ENCODE measurements at regions not wholly inside any gene's neighbourhood (a gene's known extent, or its start where the extent isn't known, plus 50 kb on each side); places are given as distances from the start of the nearest gene placed in this dataset.

DNA sequence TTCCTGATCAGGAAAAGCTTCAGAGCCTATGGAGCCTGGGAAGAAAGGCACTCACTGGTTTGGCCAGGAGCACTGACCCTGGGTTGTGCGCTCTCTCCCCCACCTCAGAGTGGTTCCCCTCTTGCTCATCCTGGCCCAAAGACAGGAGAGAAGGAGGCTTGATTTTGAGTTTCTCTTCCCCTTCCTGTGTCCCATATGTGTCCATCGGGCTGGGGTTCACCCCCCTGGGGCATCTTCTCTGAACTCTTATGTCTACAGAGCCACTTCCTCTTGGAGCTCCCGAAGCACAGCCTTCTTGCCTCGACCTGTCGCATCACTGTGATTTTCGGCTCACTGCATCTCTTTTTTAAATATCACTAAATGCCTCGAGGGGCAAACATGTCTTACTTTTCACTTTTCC is 692.3 kb downstream of the RNF144A start (continued):
- TF ChIP-seq ZBTB17 (tag by site-specific recombination; IDR thresholded peaks at IDR 0.05) (no peak), ZNF146 (tag by site-specific recombination; IDR thresholded peaks at IDR 0.05) (no peak), ZNF366 (tag by site-specific recombination; conservative IDR thresholded peaks at IDR 0.05) (no peak), ZFP69B (tag by site-specific recombination; IDR thresholded peaks at IDR 0.05) (no peak), ZIC2 (tag by site-specific recombination; IDR thresholded peaks at IDR 0.05) (no peak)

DNA sequence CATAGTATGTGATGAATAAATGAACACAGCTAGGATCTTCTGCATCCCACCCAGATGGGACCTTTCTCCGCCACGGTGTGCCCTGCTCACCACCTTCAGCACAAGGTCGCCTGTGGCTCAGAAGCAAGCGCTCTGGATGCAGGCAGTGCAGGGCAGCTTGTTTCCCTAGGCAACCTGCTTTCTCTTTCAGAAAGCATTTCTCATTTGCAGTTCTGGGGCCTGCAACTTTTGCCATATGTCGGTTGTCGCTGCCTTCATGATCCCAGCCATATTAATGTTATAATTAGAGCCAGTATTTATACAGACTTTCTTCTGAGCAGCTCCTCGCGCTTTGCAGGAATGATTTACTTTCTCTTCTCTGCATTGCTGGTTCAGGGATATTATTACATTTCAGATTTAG is 692.8 kb downstream of the RNF144A start:
- ChIA-PET CTCF (no interaction called here), POLR2A (no interaction called here)
- H3K36me3 ChIP-seq (ENCODE audit: control insufficient read depth in 2 of 2, insufficient read depth in 1 of 2, low read length in 2 of 2) = no peaks in the 10 kb centered on the region
- no peak for TF ChIP-seq HOXD13 (CRISPR knock-in tag; IDR thresholded peaks at IDR 0.05; ENCODE audit: borderline replicate concordance)
- TF ChIP-seq, protein P1, sequence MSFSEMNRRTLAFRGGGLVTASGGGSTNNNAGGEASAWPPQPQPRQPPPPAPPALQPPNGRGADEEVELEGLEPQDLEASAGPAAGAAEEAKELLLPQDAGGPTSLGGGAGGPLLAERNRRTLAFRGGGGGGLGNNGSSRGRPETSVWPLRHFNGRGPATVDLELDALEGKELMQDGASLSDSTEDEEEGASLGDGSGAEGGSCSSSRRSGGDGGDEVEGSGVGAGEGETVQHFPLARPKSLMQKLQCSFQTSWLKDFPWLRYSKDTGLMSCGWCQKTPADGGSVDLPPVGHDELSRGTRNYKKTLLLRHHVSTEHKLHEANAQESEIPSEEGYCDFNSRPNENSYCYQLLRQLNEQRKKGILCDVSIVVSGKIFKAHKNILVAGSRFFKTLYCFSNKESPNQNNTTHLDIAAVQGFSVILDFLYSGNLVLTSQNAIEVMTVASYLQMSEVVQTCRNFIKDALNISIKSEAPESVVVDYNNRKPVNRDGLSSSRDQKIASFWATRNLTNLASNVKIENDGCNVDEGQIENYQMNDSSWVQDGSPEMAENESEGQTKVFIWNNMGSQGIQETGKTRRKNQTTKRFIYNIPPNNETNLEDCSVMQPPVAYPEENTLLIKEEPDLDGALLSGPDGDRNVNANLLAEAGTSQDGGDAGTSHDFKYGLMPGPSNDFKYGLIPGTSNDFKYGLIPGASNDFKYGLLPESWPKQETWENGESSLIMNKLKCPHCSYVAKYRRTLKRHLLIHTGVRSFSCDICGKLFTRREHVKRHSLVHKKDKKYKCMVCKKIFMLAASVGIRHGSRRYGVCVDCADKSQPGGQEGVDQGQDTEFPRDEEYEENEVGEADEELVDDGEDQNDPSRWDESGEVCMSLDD (tag by site-specific recombination; IDR thresholded peaks at IDR 0.05) = no peak
- no peak for TF ChIP-seq PRDM6 (tag by site-specific recombination; IDR thresholded peaks at IDR 0.05)
- no peak for TF ChIP-seq RBAK (tag by site-specific recombination; IDR thresholded peaks at IDR 0.05)
- H3K4me1 ChIP-seq (ENCODE audit: control insufficient read depth, insufficient read depth, low read length) = no peaks in the 10 kb centered on the region
- H3K9me3 ChIP-seq (ENCODE audit: control insufficient read depth, insufficient read depth, low read depth, low read length) = no peaks in the 10 kb centered on the region
- no peak overlapping the region for H3K27ac ChIP-seq (ENCODE audit: extremely low read depth, low read depth, low read length)
- H3K4me3 ChIP-seq (ENCODE audit: low read depth, low read length) = no peak overlapping the region

DNA sequence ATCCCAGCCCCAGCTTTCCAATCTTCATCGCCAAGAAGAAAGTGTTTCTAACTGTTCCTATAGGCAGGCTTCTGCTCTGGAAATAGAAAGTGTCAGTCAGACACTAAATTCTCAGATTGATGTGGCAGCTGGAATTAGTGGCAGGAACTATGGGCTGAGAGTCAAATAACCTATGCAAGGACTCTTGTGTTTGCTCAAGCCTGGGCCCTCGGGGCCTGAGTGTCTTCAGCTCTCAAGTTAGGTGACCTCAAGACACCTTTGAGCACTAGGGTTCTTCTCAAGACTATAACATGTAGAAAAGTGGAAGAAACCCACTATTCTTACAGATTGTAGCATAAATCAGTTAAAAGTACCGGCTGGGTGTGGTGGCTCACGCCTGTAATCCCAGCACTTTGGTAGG is 694.5 kb downstream of the RNF144A start:
- ChIA-PET CTCF (no interaction called here), POLR2A (no interaction called here)
- no peak overlapping the region for H3K27ac ChIP-seq (ENCODE audit: extremely low read depth, low read depth, low read length)
- no peaks in the 10 kb centered on the region for H3K36me3 ChIP-seq (ENCODE audit: control insufficient read depth in 2 of 2, insufficient read depth in 1 of 2, low read length in 2 of 2)
- H3K4me1 ChIP-seq (ENCODE audit: control insufficient read depth, insufficient read depth, low read length) = no peaks in the 10 kb centered on the region
- TF ChIP-seq ZNF510 (tag by site-specific recombination; IDR thresholded peaks at IDR 0.05; ENCODE audit: insufficient replicate concordance) = no peak
- no peak for TF ChIP-seq ZNF19 (tag by site-specific recombination; IDR thresholded peaks at IDR 0.05; ENCODE audit: low read depth)
- no peak overlapping the region for H3K4me3 ChIP-seq (ENCODE audit: low read depth, low read length)
- no peaks in the 10 kb centered on the region for H3K9me3 ChIP-seq (ENCODE audit: control insufficient read depth, insufficient read depth, low read depth, low read length)

GRCh38 chr2:7612969-7613368 is 695.8 kb downstream of the RNF144A start:
- H3K4me3 ChIP-seq (ENCODE audit: low read depth, low read length) = no peak overlapping the region
- POLR2A ChIA-PET = no interaction called here
- CTCF ChIA-PET = no interaction called here
- TF ChIP-seq ZNF16 (tag by site-specific recombination; IDR thresholded peaks at IDR 0.05; ENCODE audit: low read depth) = no peak
- TF ChIP-seq ZXDB (tag by site-specific recombination; IDR thresholded peaks at IDR 0.05) = no peak
- no peak for TF ChIP-seq ZNF561 (tag by site-specific recombination; IDR thresholded peaks at IDR 0.05; ENCODE audit: borderline replicate concordance)
- no peak for TF ChIP-seq ZNF221 (tag by site-specific recombination; IDR thresholded peaks at IDR 0.05; ENCODE audit: borderline replicate concordance)
- TF ChIP-seq ZNF239 (tag by site-specific recombination; IDR thresholded peaks at IDR 0.05) = no peak
- no peak for TF ChIP-seq KLF17 (tag by site-specific recombination; IDR thresholded peaks at IDR 0.05)
- no peak for TF ChIP-seq ZNF274 (IDR thresholded peaks at IDR 0.05; ENCODE audit: low read length)
- no peak for TF ChIP-seq ZNF274 (tag by site-specific recombination; IDR thresholded peaks at IDR 0.05; ENCODE audit: borderline replicate concordance)
- no peak for TF ChIP-seq ZNF10 (tag by site-specific recombination; IDR thresholded peaks at IDR 0.05)
- TF ChIP-seq ZSCAN5A (tag by site-specific recombination; IDR thresholded peaks at IDR 0.05) = no peak
- TF ChIP-seq OSR2 (tag by site-specific recombination; IDR thresholded peaks at IDR 0.05) = no peak
- no peak for TF ChIP-seq ZNF169 (tag by site-specific recombination; IDR thresholded peaks at IDR 0.05)
- TF ChIP-seq ZNF248 (tag by site-specific recombination; IDR thresholded peaks at IDR 0.05) = no peak

More at GRCh38 chr2:7612969-7613368, 695.8 kb downstream of the RNF144A start:
- Histone ChIP-seq H3K4me1 (ENCODE audit: control insufficient read depth, insufficient read depth, low read length) (no peaks in the 10 kb centered on the region), H3K9me3 (ENCODE audit: control insufficient read depth, insufficient read depth, low read depth, low read length) (no peaks in the 10 kb centered on the region), H3K27ac (ENCODE audit: extremely low read depth, low read depth, low read length) (no peak overlapping the region), H3K36me3 (ENCODE audit: control insufficient read depth in 2 of 2, insufficient read depth in 1 of 2, low read length in 2 of 2) (no peaks in the 10 kb centered on the region)
